Esophagus squamous epithelium (tissue), 5 donors: ENCODE measurements at regions not wholly inside any gene's neighbourhood (a gene's known extent, or its start where the extent isn't known, plus 50 kb on each side); places are given as distances from the start of the nearest gene placed in this dataset.

Experiments used
- DNase-seq: peaks from one replicate; lab custom pipeline; 2025; lab: John Stamatoyannopoulos, UW
- H3K27ac ChIP-seq, 4 donors: fragments of 200-600 bp; sonication (generic); one replicate each; pipeline ENCODE4 v1.5.1; 2016 to 2019; ENCODE audit warnings: mild to moderate bottlenecking in 1 of 4
- H3K27me3 ChIP-seq, 4 donors: fragments of 200-600 bp; sonication (generic); 1 replicate in 3 of 4; 2 replicates in 1 of 4; pipeline versions ENCODE4 v1.5.1 to v1.6.0; 2017 to 2021; ENCODE audit warnings: antibody characterized with exemption in 1 of 4
- H3K36me3 ChIP-seq, 3 donors: fragments of 200-600 bp; sonication (generic); one replicate each; pipeline ENCODE4 v1.5.1; 2016 to 2019
- H3K4me1 ChIP-seq, 3 donors: fragments of 200-600 bp; sonication (generic); one replicate each; pipeline ENCODE4 v1.5.1; 2017 to 2019
- H3K4me3 ChIP-seq, 4 donors: fragments of 200-600 bp; sonication (generic); 1 replicate in 3 of 4; 2 replicates in 1 of 4; pipeline ENCODE4 v1.5.1; 2016 to 2019; ENCODE audit warnings: mild to moderate bottlenecking in 2 of 4, moderate library complexity in 1 of 4
- H3K9me3 ChIP-seq, 3 donors: fragments of 200-600 bp; sonication (generic); one replicate each; pipeline ENCODE4 v1.5.1; 2016 to 2019
- CTCF ChIP-seq, 6 experiments: fragments of 450-650 bp in 4 of 6; fragments of 200-600 bp in 2 of 6; sonication (generic) in 2 of 6; IDR thresholded peaks; one replicate each; pipeline ENCODE4 v1.5.1; 2016 to 2019; ENCODE audit warnings: antibody characterized with exemption in 6 of 6, mild to moderate bottlenecking in 4 of 6, moderate library complexity in 4 of 6
- POLR2A ChIP-seq, 4 donors: fragments of 450-650 bp; IDR thresholded peaks; one replicate each; pipeline ENCODE4 v1.6.1; 2017; ENCODE audit warnings: antibody characterized with exemption in 4 of 4, mild to moderate bottlenecking in 4 of 4, moderate library complexity in 3 of 4
- WGBS, 2 donors: methylation state at CpG; one replicate each; pipeline ENCODE4 v1.1.5; 2018; 5-methylcytosine and 5-hydroxymethylcytosine counted together
- intact Hi-C: fragments of 100-400 bp; cut with DNase I; formaldehyde crosslinking; loops from one replicate; pipeline ENCODE4 v1.15.0; 2022
- donor health status: DM: yes; HTN: yes; CAD: no.

- no peak overlapping the region for H3K27ac ChIP-seq
- no peaks in the 10 kb centered on the region for H3K36me3 ChIP-seq
- DNase-seq: no peak
- intact Hi-C loops: no loop called here
- H3K4me1 ChIP-seq: no peaks in the 10 kb centered on the region
- no peaks in the 10 kb centered on the region for H3K9me3 ChIP-seq
- 80 to 82% methylated on average over 8 to 9 of the region's 10 CpGs for WGBS, 2 donors
- H3K4me3 ChIP-seq: no peak overlapping the region
- TF ChIP-seq CTCF (IDR thresholded peaks at IDR 0.05): no peak
- TF ChIP-seq POLR2A (IDR thresholded peaks at IDR 0.05): no peak
- peaks cover 0 to 24% (median 0%) of the 10 kb centered on the region in 4 donors for H3K27me3 ChIP-seq
These were observed 275.7 kb upstream of the C1orf174 start for GRCh38 chr1:4175566-4176405.

GRCh38 chr1:4176841-4177240 lies 276.8 kb upstream of the C1orf174 start:
- Histone ChIP-seq H3K36me3 (no peaks in the 10 kb centered on the region), H3K27me3 (peaks cover 0 to 19% (median 0%) of the 10 kb centered on the region in 4 donors), H3K27ac (no peak overlapping the region), H3K4me1 (no peaks in the 10 kb centered on the region), H3K9me3 (no peaks in the 10 kb centered on the region), H3K4me3 (no peak overlapping the region)
- no peak for DNase-seq
- WGBS, 2 donors: 74 to 80% methylated on average over 1 to 3 of the region's 3 CpGs
- TF ChIP-seq CTCF (IDR thresholded peaks at IDR 0.05): no peak
- intact Hi-C loops: no loop called here

GRCh38 chr1:4177425-4178150 lies 277.5 kb upstream of the C1orf174 start:
- Histone ChIP-seq H3K4me1 (no peaks in the 10 kb centered on the region), H3K27ac (no peak overlapping the region), H3K27me3 (peaks cover 0 to 11% (median 0%) of the 10 kb centered on the region in 4 donors), H3K4me3 (no peak overlapping the region), H3K9me3 (no peaks in the 10 kb centered on the region), H3K36me3 (no peaks in the 10 kb centered on the region)
- no peak for DNase-seq
- 76 to 87% methylated on average over 13 to 18 of the region's 21 CpGs for WGBS, 2 donors
- intact Hi-C loops: no loop called here
- TF ChIP-seq POLR2A (IDR thresholded peaks at IDR 0.05): no peak
- TF ChIP-seq CTCF (IDR thresholded peaks at IDR 0.05): no peak

GRCh38 chr1:4178501-4179113 lies 278.5 kb upstream of the C1orf174 start:
- Histone ChIP-seq H3K27me3 (peaks cover 0 to 1% (median 0%) of the 10 kb centered on the region in 4 donors), H3K36me3 (no peaks in the 10 kb centered on the region), H3K4me3 (no peak overlapping the region), H3K27ac (no peak overlapping the region), H3K9me3 (no peaks in the 10 kb centered on the region), H3K4me1 (no peaks in the 10 kb centered on the region)
- TF ChIP-seq POLR2A (IDR thresholded peaks at IDR 0.05) (no peak), CTCF (IDR thresholded peaks at IDR 0.05) (no peak)
- no peak for DNase-seq
- intact Hi-C loops: no loop called here
- WGBS, 2 donors: 73 to 83% methylated on average over 7 to 11 of the region's 11 CpGs
